A673 (cell line): ENCODE measurements at regions not wholly inside any gene's neighbourhood (a gene's known extent, or its start where the extent isn't known, plus 50 kb on each side); places are given as distances from the start of the nearest gene placed in this dataset.

Source experiments
- BruUV-seq: library from RNA; stranded (reverse); fragments of 400-500 nt; replicated peaks from 2 replicates; lab custom pipeline; 2021; lab: Mats Ljungman, UMichigan
- CTCF ChIA-PET: fragments of 300-600 bp; sonication (Branson Sonifier 250); formaldehyde crosslinking; loops from one replicate; lab custom pipeline; 2022; ENCODE audit warnings: antibody characterized with exemption; lab: Charles Lee
- POLR2A ChIA-PET: fragments of 300-600 bp; sonication (Branson Sonifier 250); formaldehyde crosslinking; loops from one replicate; lab custom pipeline; 2022; ENCODE audit warnings: antibody characterized with exemption; ENCODE audit not compliant: low non-redundant PET; lab: Charles Lee
- DNase-seq: peaks from one replicate; pipeline ENCODE4 v3.0.0-alpha.2; 2015; ENCODE audit warnings: low spot score
- H3K27ac ChIP-seq: fragments of 200-600 bp; sonication (generic); 2 replicates; pipeline ENCODE4 v1.5.1; 2016; ENCODE audit warnings: mixed run types, low read depth, mild to moderate bottlenecking, mixed read lengths, antibody characterized with exemption, low read length; ENCODE audit not compliant: poor library complexity, severe bottlenecking
- H3K27me3 ChIP-seq: fragments of 200-600 bp; sonication (generic); replicated peaks from 2 replicates; pipeline ENCODE4 v1.6.1; 2017; ENCODE audit warnings: mixed run types, low read depth, mild to moderate bottlenecking, mixed read lengths, antibody characterized with exemption, low read length; ENCODE audit not compliant: insufficient read depth, poor library complexity
- H3K36me3 ChIP-seq: fragments of 200-600 bp; sonication (generic); 2 replicates; pipeline ENCODE4 v1.6.1; 2016; ENCODE audit warnings: mixed run types, mild to moderate bottlenecking, mixed read lengths, antibody characterized with exemption, low read length; ENCODE audit not compliant: insufficient read depth, poor library complexity, severe bottlenecking
- H3K4me1 ChIP-seq: fragments of 200-600 bp; sonication (generic); 2 replicates; pipeline ENCODE4 v1.6.1; 2017; ENCODE audit warnings: mixed run types, mild to moderate bottlenecking, mixed read lengths, antibody characterized with exemption, low read length; ENCODE audit not compliant: insufficient read depth, poor library complexity, severe bottlenecking
- H3K4me3 ChIP-seq: fragments of 200-600 bp; sonication (generic); 2 replicates; pipeline ENCODE4 v1.5.1; 2016; ENCODE audit warnings: low read depth, mixed run types, mild to moderate bottlenecking, mixed read lengths, low read length; ENCODE audit not compliant: poor library complexity, severe bottlenecking
- H3K9me3 ChIP-seq: fragments of 200-600 bp; sonication (generic); 2 replicates; pipeline ENCODE4 v1.6.1; 2016; ENCODE audit warnings: mixed run types, low read depth, mild to moderate bottlenecking, mixed read lengths, antibody characterized with exemption, low read length; ENCODE audit not compliant: poor library complexity, severe bottlenecking
- CTCF ChIP-seq: fragments of 300-800, 200-600 bp; sonication (generic); conservative IDR thresholded peaks from 2 replicates; pipeline ENCODE4 v1.5.1; 2017; ENCODE audit warnings: low read depth, mild to moderate bottlenecking, antibody characterized with exemption, low read length, moderate library complexity, mixed read lengths
- EZH2 ChIP-seq: fragments of 200-600 bp; sonication (generic); IDR thresholded peaks from 2 replicates; pipeline ENCODE4 v1.6.1; 2017; ENCODE audit warnings: borderline replicate concordance, low read depth, mild to moderate bottlenecking, mixed read lengths, antibody characterized with exemption, low read length; ENCODE audit not compliant: poor library complexity, severe bottlenecking
- intact Hi-C: fragments of 100-400 bp; cut with micrococcal nuclease; formaldehyde crosslinking; loops from one replicate; pipeline ENCODE4 v1.10.0; 2022; ENCODE audit not compliant: unreplicated experiment

GRCh38 chr11:130792772-130793171 is 123.5 kb downstream of the SNX19 start:
- no peak overlapping the region for H3K4me3 ChIP-seq
- ChIA-PET POLR2A (no interaction called here), CTCF (no interaction called here)
- intact Hi-C loops, result no loop called here
- H3K27ac ChIP-seq, result no peak overlapping the region
- no peaks in the 10 kb centered on the region for H3K36me3 ChIP-seq
- no peak for TF ChIP-seq CTCF
- TF ChIP-seq EZH2, result no peak
- no peak for DNase-seq
- no peaks in the 10 kb centered on the region for H3K9me3 ChIP-seq
- no TSS peak for BruUV-seq
- no peaks in the 10 kb centered on the region for H3K4me1 ChIP-seq
- no peaks in the 10 kb centered on the region for H3K27me3 ChIP-seq

GRCh38 chr11:130796828-130797227 is 119.5 kb downstream of the SNX19 start:
- Histone ChIP-seq H3K36me3 (no peaks in the 10 kb centered on the region), H3K9me3 (no peaks in the 10 kb centered on the region), H3K27me3 (no peaks in the 10 kb centered on the region), H3K27ac (no peak overlapping the region), H3K4me1 (no peaks in the 10 kb centered on the region), H3K4me3 (no peak overlapping the region)
- intact Hi-C loops, result no loop called here
- BruUV-seq, result no TSS peak
- TF ChIP-seq EZH2, result no peak
- TF ChIP-seq CTCF, result no peak
- no peak for DNase-seq
- POLR2A ChIA-PET, result no interaction called here
- CTCF ChIA-PET, result no interaction called here

GRCh38 chr11:130798280-130798679 is 118.0 kb downstream of the SNX19 start:
- no peaks in the 10 kb centered on the region for H3K4me1 ChIP-seq
- H3K9me3 ChIP-seq, result no peaks in the 10 kb centered on the region
- no TSS peak for BruUV-seq
- no peaks in the 10 kb centered on the region for H3K27me3 ChIP-seq
- CTCF ChIA-PET, result no interaction called here
- no peak overlapping the region for H3K27ac ChIP-seq
- intact Hi-C loops, result no loop called here
- H3K36me3 ChIP-seq, result no peaks in the 10 kb centered on the region
- POLR2A ChIA-PET, result no interaction called here
- no peak overlapping the region for H3K4me3 ChIP-seq
- no peak for DNase-seq
- TF ChIP-seq EZH2 (no peak), CTCF (no peak)
